IPS-15b (cell line): ENCODE measurements at regions not wholly inside any gene's neighbourhood (a gene's known extent, or its start where the extent isn't known, plus 50 kb on each side); places are given as distances from the start of the nearest gene placed in this dataset.
"Not testable (repeated sequence)": the region's sequence is repeated elsewhere in the genome, so short reads cannot be mapped to it uniquely, and the experiment has no call there.

ENCODE experiments used
- H3K27me3 ChIP-seq: one replicate; pipeline ENCODE4 v1.6.1; 2013; ENCODE audit warnings: low read length; ENCODE audit not compliant: control insufficient read depth, insufficient read depth
- H3K36me3 ChIP-seq: one replicate; pipeline ENCODE4 v1.6.1; 2013; ENCODE audit warnings: low read length; ENCODE audit not compliant: control insufficient read depth, insufficient read depth
- H3K4me1 ChIP-seq: one replicate; pipeline ENCODE4 v1.6.1; 2013; ENCODE audit warnings: mild to moderate bottlenecking, low read length; ENCODE audit not compliant: control insufficient read depth, insufficient read depth
- H3K4me3 ChIP-seq: one replicate; pipeline ENCODE4 v1.5.1; 2013; ENCODE audit warnings: low read depth, low read length
- H3K9ac ChIP-seq: one replicate; pipeline ENCODE4 v1.6.1; 2013; ENCODE audit warnings: low read depth, mild to moderate bottlenecking, low read length
- H3K9me3 ChIP-seq: one replicate; pipeline ENCODE4 v1.6.1; 2013; ENCODE audit warnings: mild to moderate bottlenecking, low read length; ENCODE audit not compliant: control insufficient read depth, insufficient read depth

DNA sequence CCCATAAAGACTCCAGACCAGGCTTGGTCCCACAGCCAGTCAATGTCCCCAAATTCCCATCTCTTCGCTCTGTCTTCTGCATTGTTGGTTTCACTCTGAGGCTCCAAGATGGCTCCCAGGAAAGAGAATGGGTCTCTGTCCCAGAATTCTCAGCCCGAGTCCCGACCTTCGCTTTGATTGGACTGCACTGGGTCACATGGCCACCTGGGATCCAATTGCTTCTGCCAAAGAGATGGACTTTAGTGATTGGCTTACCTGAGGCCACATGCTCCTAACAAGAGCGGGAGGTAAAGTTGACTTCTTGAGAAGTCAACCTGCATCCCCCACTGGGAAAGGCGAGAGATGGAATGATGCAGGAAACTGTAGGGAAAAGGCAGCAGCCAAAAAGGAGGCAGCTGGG, 104.7 kb upstream of the PMEPA1 start:
- peaks cover 4% of the 10 kb centered on the region for H3K4me1 ChIP-seq
- H3K9me3 ChIP-seq: no peaks in the 10 kb centered on the region
- no peak overlapping the region for H3K4me3 ChIP-seq
- H3K27me3 ChIP-seq: no peaks in the 10 kb centered on the region
- no peak overlapping the region for H3K9ac ChIP-seq
- H3K36me3 ChIP-seq: no peaks in the 10 kb centered on the region

GRCh38 chr20:57813509-57814269, 103.9 kb upstream of the PMEPA1 start:
- Histone ChIP-seq H3K4me3 (no peak overlapping the region), H3K36me3 (no peaks in the 10 kb centered on the region), H3K4me1 (peaks cover 4% of the 10 kb centered on the region), H3K27me3 (no peaks in the 10 kb centered on the region), H3K9ac (no peak overlapping the region), H3K9me3 (no peaks in the 10 kb centered on the region)

GRCh38 chr20:57812632-57813031, 102.8 kb upstream of the PMEPA1 start:
- H3K9me3 ChIP-seq, H3K4me1 ChIP-seq, H3K27me3 ChIP-seq, H3K4me3 ChIP-seq, H3K36me3 ChIP-seq, H3K9ac ChIP-seq: not testable (repeated sequence)

- Histone ChIP-seq H3K27me3 (no peaks in the 10 kb centered on the region), H3K4me3 (no peak overlapping the region), H3K4me1 (peaks cover 4% of the 10 kb centered on the region), H3K9me3 (no peaks in the 10 kb centered on the region), H3K36me3 (no peaks in the 10 kb centered on the region), H3K9ac (no peak overlapping the region)
These were observed 101.7 kb upstream of the PMEPA1 start for GRCh38 chr20:57811374-57812020.

- Histone ChIP-seq H3K27me3 (no peaks in the 10 kb centered on the region), H3K9me3 (no peaks in the 10 kb centered on the region), H3K36me3 (no peaks in the 10 kb centered on the region), H3K4me1 (peaks cover 4% of the 10 kb centered on the region), H3K4me3 (no peak overlapping the region), H3K9ac (no peak overlapping the region)
These were observed 100.9 kb upstream of the PMEPA1 start for GRCh38 chr20:57810511-57811373.

DNA sequence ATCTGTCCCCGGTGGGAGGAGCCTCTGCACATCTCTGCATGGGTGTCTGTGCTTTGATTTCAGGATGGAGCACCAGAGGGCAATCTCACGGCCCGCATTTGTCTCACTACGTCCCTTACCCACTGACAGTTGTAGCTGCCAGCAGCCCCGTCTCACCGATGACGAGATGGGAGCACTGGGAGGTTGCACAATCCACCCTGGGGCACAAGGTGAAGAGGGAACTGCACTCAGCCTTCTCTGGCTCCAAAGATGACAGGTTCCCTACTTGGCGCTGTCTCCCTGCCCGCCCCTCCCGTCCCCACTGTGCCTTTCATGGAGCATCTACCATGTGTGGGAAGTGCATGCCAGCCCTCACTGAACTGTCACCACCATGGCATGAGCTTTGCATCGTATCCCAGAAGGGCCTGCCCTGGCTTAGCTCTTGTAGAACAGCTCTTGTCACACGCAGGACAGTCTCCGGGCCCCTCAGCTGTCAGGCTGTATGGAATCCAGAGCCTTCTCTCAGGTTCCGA, 99.9 kb upstream of the PMEPA1 start:
- Histone ChIP-seq H3K9ac (no peak overlapping the region), H3K27me3 (no peaks in the 10 kb centered on the region), H3K36me3 (no peaks in the 10 kb centered on the region), H3K4me3 (no peak overlapping the region), H3K4me1 (peaks cover 4% of the 10 kb centered on the region), H3K9me3 (no peaks in the 10 kb centered on the region)

DNA sequence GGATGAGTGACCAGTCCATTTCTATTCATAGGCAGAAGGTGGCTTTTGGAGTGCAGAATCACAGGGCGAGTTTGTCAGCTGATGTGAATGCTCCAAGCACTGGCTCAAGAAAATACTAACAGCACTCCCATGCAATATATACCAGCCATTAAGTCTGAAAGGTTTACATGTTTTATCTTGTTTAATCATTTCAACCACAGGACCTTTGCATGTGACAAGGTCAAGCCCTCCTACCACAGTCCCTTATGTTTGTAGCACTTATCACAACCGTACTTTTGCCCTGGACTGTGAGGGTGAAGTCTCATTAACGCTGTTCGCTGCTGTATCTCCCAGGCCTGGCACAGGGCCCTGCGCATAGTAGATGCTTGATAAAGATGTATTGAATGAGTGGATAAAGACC, 99.3 kb upstream of the PMEPA1 start:
- no peaks in the 10 kb centered on the region for H3K27me3 ChIP-seq
- H3K36me3 ChIP-seq: no peaks in the 10 kb centered on the region
- H3K4me1 ChIP-seq: peaks cover 4% of the 10 kb centered on the region

DNA sequence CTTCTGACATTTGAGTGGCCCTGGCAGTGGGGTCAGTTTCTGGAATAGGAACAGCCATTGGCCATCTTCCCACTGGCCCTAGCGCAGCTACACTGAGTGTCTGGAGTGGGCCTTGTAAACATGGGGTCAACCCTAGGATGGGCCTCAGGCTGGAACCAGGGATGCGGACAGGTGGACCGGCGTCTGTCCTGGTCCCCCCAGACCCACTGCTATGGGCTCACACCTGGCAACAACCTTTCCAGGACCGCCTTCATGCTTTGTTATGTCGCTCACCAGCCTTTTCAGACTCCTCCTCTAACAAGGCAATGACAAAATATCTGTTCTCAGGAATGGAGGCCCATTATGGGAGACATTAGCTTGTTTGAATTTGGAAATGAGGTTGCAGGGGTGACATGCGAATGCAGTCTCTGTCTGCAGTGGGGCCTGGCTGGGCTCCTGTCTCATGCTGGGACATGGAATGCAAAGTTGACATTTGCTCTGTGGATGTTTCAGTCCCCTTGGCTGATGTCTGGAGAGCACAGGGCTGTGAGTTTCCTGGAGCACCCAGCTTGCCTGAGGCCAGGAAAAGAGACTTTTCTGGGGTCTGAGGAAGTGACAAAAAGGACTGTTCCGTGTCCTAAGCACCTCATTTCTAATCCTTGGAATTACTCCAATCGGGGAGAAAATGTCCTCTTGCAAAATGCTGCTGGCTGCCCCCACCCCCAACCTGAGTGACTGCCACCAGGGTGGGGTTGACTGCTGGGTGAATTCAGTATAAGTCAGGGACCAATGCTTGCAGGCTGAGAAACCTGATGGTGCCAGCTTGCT, 98.7 kb upstream of the PMEPA1 start:
- H3K27me3 ChIP-seq: no peaks in the 10 kb centered on the region
- H3K9me3 ChIP-seq: no peaks in the 10 kb centered on the region
- no peaks in the 10 kb centered on the region for H3K36me3 ChIP-seq
- peaks cover 4% of the 10 kb centered on the region for H3K4me1 ChIP-seq
- H3K4me3 ChIP-seq: no peak overlapping the region
- no peak overlapping the region for H3K9ac ChIP-seq

More for the DNA sequence above, 99.3 kb upstream of the PMEPA1 start:
- H3K9ac ChIP-seq: no peak overlapping the region
- H3K9me3 ChIP-seq: no peaks in the 10 kb centered on the region
- H3K4me3 ChIP-seq: no peak overlapping the region

GRCh38 chr20:57807401-57808263, 97.8 kb upstream of the PMEPA1 start:
- H3K27me3 ChIP-seq: no peaks in the 10 kb centered on the region
- no peak overlapping the region for H3K4me3 ChIP-seq
- no peak overlapping the region for H3K9ac ChIP-seq
- H3K9me3 ChIP-seq: no peaks in the 10 kb centered on the region
- H3K4me1 ChIP-seq: peaks cover 4% of the 10 kb centered on the region
- H3K36me3 ChIP-seq: no peaks in the 10 kb centered on the region

- H3K9me3 ChIP-seq: no peaks in the 10 kb centered on the region
- peaks cover 4% of the 10 kb centered on the region for H3K4me1 ChIP-seq
- no peak overlapping the region for H3K9ac ChIP-seq
- H3K27me3 ChIP-seq: no peaks in the 10 kb centered on the region
- H3K4me3 ChIP-seq: no peak overlapping the region
- no peaks in the 10 kb centered on the region for H3K36me3 ChIP-seq
These were observed 97.2 kb upstream of the PMEPA1 start for GRCh38 chr20:57806975-57807374.
